ENCODE measurements at regions not wholly inside any gene's neighbourhood (a gene's known extent, or its start where the extent isn't known, plus 50 kb on each side); places are given as distances from the start of the nearest gene placed in this dataset.

- peak; percentile 18 for DNase-seq
These were observed 77.4 kb upstream of the NBEA start for GRCh38 chr13:34864671-34865070.

- DNase-seq = peak; percentile 23
These were observed 74.5 kb upstream of the NBEA start for GRCh38 chr13:34867590-34867989.

- no peak for DNase-seq
These were observed 73.3 kb upstream of the NBEA start for GRCh38 chr13:34868733-34869132.

GRCh38 chr13:34869696-34870095, 72.4 kb upstream of the NBEA start:
- no peak for DNase-seq

GRCh38 chr13:34878329-34878728, 63.7 kb upstream of the NBEA start:
- DNase-seq = no peak

- DNase-seq = no peak
These were observed 62.2 kb upstream of the NBEA start for GRCh38 chr13:34879851-34880250.

GRCh38 chr13:34881494-34881893, 60.6 kb upstream of the NBEA start:
- no peak for DNase-seq

- no peak for DNase-seq
These were observed 58.7 kb upstream of the NBEA start for GRCh38 chr13:34883396-34883795.

GRCh38 chr13:34884366-34884765, 57.7 kb upstream of the NBEA start:
- DNase-seq = no peak

- DNase-seq = no peak
These were observed 55.8 kb upstream of the NBEA start for GRCh38 chr13:34886121-34886875.

GRCh38 chr13:34886987-34887386, 55.1 kb upstream of the NBEA start:
- no peak for DNase-seq
